RWPE2 (cell line): ENCODE measurements at regions not wholly inside any gene's neighbourhood (a gene's known extent, or its start where the extent isn't known, plus 50 kb on each side); places are given as distances from the start of the nearest gene placed in this dataset.
"Not testable (repeated sequence)": the region's sequence is repeated elsewhere in the genome, so short reads cannot be mapped to it uniquely, and the experiment has no call there.

ENCODE experiments used
- ATAC-seq: fragments of 200-7000 bp; cut with Tn5 transposase; 3 replicates; pipeline ENCODE4 v1.9.1; 2021; ENCODE audit warnings: low read depth
- DNase-seq: peaks from one replicate; pipeline ENCODE4 v3.0.0-alpha.2; 2020; ENCODE audit warnings: low spot score
- H3K27ac ChIP-seq: fragments of 450-650 bp; 2 replicates; pipeline ENCODE4 v1.5.1; 2017; ENCODE audit warnings: mild to moderate bottlenecking; ENCODE audit not compliant: poor library complexity, severe bottlenecking
- H3K27me3 ChIP-seq: fragments of 250-450 bp; sonication (Bioruptor Pico); 2 replicates; pipeline ENCODE4 v1.5.1; 2021; ENCODE audit warnings: mild to moderate bottlenecking, moderate library complexity; ENCODE audit not compliant: insufficient read depth, poor library complexity, severe bottlenecking
- H3K36me3 ChIP-seq: fragments of 250-450 bp; sonication (Bioruptor Pico); 2 replicates; pipeline ENCODE4 v1.5.1; 2020; ENCODE audit warnings: low read depth, mild to moderate bottlenecking, moderate library complexity
- H3K4me1 ChIP-seq: fragments of 250-450 bp; sonication (Bioruptor Pico); 2 replicates; pipeline ENCODE4 v1.5.1; 2021; ENCODE audit warnings: mild to moderate bottlenecking, moderate library complexity; ENCODE audit not compliant: insufficient read depth, poor library complexity, severe bottlenecking
- H3K4me3 ChIP-seq: fragments of 250-450 bp; sonication (Bioruptor Pico); 2 replicates; pipeline ENCODE4 v1.5.1; 2021; ENCODE audit warnings: mild to moderate bottlenecking, moderate library complexity; ENCODE audit not compliant: severe bottlenecking
- H3K9me3 ChIP-seq: fragments of 250-450 bp; sonication (Bioruptor Pico); 2 replicates; pipeline ENCODE4 v1.5.1; 2021; ENCODE audit warnings: mild to moderate bottlenecking, moderate library complexity; ENCODE audit not compliant: severe bottlenecking
- TF ChIP-seq, protein P1 (sequence below): fragments of 450-650 bp; IDR thresholded peaks from one replicate; pipeline ENCODE4 v1.5.1; 2017; ENCODE audit warnings: mild to moderate bottlenecking, moderate library complexity; ENCODE audit not compliant: poor library complexity, severe bottlenecking

DNA sequence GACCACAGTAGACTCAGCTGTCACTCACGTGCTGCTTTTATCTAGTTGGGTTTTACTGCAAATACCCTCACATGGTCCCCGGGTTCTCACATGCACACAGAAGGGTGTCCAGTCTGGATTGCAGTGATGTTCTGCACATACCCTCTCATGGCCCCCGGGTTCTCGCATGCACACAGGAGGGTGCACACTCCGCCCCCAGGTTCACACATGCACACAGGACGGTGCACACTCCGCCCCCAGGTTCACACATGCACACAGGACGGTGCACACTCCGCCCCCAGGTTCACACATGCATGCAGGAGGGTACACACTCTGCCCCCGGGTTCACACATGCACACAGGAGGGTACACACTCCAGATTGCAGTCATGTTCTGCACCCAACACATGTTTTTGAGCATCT, 224.3 kb downstream of the ERMARD start:
- Histone ChIP-seq H3K36me3 (no peaks in the 10 kb centered on the region), H3K27me3 (no peaks in the 10 kb centered on the region), H3K9me3 (no peaks in the 10 kb centered on the region), H3K4me1 (peaks cover 24% of the 10 kb centered on the region), H3K27ac (no peak overlapping the region), H3K4me3 (no peak overlapping the region)
- ATAC-seq: no peak
- peak; percentile 15 for DNase-seq
- TF ChIP-seq, protein P1, sequence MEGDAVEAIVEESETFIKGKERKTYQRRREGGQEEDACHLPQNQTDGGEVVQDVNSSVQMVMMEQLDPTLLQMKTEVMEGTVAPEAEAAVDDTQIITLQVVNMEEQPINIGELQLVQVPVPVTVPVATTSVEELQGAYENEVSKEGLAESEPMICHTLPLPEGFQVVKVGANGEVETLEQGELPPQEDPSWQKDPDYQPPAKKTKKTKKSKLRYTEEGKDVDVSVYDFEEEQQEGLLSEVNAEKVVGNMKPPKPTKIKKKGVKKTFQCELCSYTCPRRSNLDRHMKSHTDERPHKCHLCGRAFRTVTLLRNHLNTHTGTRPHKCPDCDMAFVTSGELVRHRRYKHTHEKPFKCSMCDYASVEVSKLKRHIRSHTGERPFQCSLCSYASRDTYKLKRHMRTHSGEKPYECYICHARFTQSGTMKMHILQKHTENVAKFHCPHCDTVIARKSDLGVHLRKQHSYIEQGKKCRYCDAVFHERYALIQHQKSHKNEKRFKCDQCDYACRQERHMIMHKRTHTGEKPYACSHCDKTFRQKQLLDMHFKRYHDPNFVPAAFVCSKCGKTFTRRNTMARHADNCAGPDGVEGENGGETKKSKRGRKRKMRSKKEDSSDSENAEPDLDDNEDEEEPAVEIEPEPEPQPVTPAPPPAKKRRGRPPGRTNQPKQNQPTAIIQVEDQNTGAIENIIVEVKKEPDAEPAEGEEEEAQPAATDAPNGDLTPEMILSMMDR: no peak

DNA sequence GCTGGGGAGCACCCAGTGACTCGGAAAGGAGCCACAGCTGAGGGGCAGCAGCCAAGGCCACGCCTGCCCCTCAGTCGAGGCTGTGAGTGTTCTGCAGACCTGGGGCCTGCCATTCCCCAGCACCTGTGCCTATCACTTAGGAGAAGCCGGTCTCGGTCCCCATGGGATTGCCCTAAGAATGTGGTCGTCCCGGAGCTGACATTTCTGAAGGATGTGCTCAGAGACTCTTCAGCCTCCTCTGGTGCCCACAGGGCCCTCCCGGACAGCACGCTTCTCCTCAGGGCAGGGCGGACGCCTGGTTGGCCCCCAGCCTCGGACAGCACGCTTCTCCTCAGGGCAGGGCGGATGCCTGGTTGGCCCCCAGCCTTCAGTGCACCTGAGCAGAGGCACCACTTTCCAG, 223.9 kb downstream of the ERMARD start:
- TF ChIP-seq, protein P1: no peak
- Histone ChIP-seq H3K9me3 (no peaks in the 10 kb centered on the region), H3K27me3 (no peaks in the 10 kb centered on the region), H3K4me3 (no peak overlapping the region), H3K4me1 (peaks cover 24% of the 10 kb centered on the region), H3K27ac (no peak overlapping the region), H3K36me3 (no peaks in the 10 kb centered on the region)
- ATAC-seq (no peak), DNase-seq (peak; percentile 39)

DNA sequence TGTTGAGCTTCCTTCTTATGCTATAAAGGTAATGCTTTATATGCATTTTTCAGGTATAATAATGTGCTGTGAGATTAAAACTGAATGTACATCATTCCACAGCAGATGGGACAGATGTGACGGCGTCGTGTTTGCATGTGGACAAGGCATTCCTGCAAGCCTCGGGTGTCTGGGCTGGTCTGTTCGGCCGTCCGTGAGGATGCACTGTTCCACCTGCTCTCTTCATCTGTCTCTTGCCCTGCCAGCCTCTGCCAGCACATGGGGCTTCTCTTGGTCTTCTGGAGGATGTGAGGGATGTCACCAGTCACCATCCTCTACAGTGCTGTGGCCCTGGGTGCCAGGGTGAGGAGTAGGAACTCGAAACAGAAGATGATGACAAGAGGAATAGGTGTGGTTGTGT, 223.2 kb downstream of the ERMARD start:
- Histone ChIP-seq H3K9me3 (no peaks in the 10 kb centered on the region), H3K4me1 (peaks cover 24% of the 10 kb centered on the region), H3K27ac (no peak overlapping the region), H3K36me3 (no peaks in the 10 kb centered on the region), H3K4me3 (no peak overlapping the region), H3K27me3 (no peaks in the 10 kb centered on the region)
- no peak for ATAC-seq
- peak; percentile 30 for DNase-seq
- TF ChIP-seq, protein P1: no peak

DNA sequence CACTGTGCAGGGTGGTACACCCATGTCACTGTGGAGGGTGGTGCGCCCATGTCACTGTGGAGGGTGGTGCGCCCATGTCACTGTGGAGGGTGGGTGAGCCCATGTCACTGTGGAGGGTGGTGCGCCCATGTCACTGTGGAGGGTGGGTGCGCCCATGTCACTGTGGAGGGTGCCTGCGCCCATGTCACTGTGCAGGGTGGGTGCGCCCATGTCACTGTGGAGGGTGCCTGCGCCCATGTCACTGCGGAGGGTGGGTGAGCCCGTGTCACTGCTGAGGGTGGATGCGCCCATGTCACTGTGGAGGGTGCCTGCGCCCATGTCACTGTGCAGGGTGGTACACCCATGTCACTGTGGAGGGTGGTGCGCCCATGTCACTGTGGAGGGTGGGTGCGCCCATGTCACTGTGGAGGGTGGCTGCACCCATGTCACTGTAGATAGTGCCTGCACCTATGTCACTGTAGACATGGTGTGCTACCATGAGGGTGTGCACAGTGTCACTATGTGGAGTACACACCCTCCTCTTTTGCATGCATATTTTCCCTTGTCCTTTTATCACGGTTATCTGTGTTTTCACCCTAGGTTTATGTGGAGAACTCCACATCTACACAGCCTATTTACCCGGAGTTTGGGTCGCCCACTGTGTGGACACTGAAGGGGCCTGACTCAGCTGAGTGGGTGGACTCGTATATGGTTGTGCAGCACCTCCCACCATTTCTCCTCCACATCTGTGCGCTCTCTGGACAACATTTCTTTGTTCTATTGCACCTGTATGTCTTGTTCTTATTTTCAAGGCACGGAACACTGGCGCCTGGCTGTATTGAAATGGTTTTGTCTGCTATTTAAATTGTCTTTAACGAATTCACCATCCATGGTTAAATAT, 222.4 kb downstream of the ERMARD start:
- peaks cover 22% of the 10 kb centered on the region for H3K4me1 ChIP-seq
- ATAC-seq, H3K36me3 ChIP-seq, H3K4me3 ChIP-seq, H3K9me3 ChIP-seq, H3K27me3 ChIP-seq, H3K27ac ChIP-seq: not testable (repeated sequence)
- DNase-seq: peak; percentile 39

DNA sequence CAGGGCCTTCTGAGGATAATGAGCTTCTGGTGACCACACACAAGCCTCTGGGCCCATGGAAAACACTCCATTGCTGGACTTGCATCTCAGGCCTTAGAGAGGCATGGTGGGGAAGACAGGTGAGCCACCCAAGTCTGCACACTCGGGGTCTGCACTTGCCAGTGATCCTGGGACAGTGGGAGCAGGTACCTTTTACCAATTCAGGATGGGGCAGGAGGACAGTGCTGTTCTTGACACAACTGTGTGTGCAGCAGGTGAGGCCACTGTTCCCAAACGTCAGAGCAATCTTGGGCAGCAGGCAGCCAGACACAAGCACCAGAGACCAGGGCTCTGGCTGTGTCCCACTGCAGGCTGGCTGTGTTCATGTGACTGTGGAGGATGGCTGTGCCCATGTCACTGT, 221.3 kb downstream of the ERMARD start:
- TF ChIP-seq, protein P1: no peak
- H3K4me1 ChIP-seq: peaks cover 14% of the 10 kb centered on the region
- H3K36me3 ChIP-seq: no peaks in the 10 kb centered on the region
- H3K27ac ChIP-seq: no peak overlapping the region
- no peaks in the 10 kb centered on the region for H3K9me3 ChIP-seq
- DNase-seq: peak; percentile 29
- H3K27me3 ChIP-seq: no peaks in the 10 kb centered on the region
- no peak overlapping the region for H3K4me3 ChIP-seq
- ATAC-seq: no peak
